ENCODE measurements at regions not wholly inside any gene's neighbourhood (a gene's known extent, or its start where the extent isn't known, plus 50 kb on each side); places are given as distances from the start of the nearest gene placed in this dataset.

GRCh38 chr7:10222976-10223375, 750.7 kb upstream of the PHF14 start:
- no peaks in the 10 kb centered on the region for H3K79me1 ChIP-seq (ENCODE audit: insufficient read depth, low read depth, low read length, poor library complexity, severe bottlenecking)
- no peaks in the 10 kb centered on the region for H3K36me3 Mint-ChIP-seq (ENCODE audit: insufficient read depth in 1 of 3, low read depth in 3 of 3)
- no peak overlapping the region for H3K27ac Mint-ChIP-seq
- H2AFZ ChIP-seq (ENCODE audit: low read length): no peak overlapping the region
- H2BK120ac ChIP-seq (ENCODE audit: low read depth, low read length, poor library complexity, severe bottlenecking): no peak overlapping the region
- H3K9me3 ChIP-seq (ENCODE audit: control insufficient read depth, low read depth, low read length): no peaks in the 10 kb centered on the region
- no peak overlapping the region for H3T11ph ChIP-seq (ENCODE audit: low read length)
- H4K5ac ChIP-seq (ENCODE audit: insufficient read length, low read depth, low read length): no peak overlapping the region
- no peaks in the 10 kb centered on the region for H4K20me1 ChIP-seq (ENCODE audit: control insufficient read depth, insufficient read depth, insufficient read length)
- no peak overlapping the region for H2BK5ac ChIP-seq (ENCODE audit: insufficient read length, low read length)
- no peaks in the 10 kb centered on the region for H3K23me2 ChIP-seq (ENCODE audit: insufficient read length, low read depth, low read length, poor library complexity, severe bottlenecking)
- no peak overlapping the region for H3K23ac ChIP-seq (ENCODE audit: insufficient read length, low read depth, low read length)
- H2BK15ac ChIP-seq (ENCODE audit: low read depth, low read length): no peak overlapping the region
- no peak overlapping the region for H3K27ac ChIP-seq (ENCODE audit: insufficient read length, low read depth, low read length)
- no CpG with 5 or more reads among the region's 2 CpGs for WGBS (ENCODE audit: extremely low coverage, insufficient read length, low lambda C conversion rate)
- no peaks in the 10 kb centered on the region for H3K4me1 ChIP-seq (ENCODE audit: insufficient read depth, low read length)
- no peaks in the 10 kb centered on the region for H3K9me3 Mint-ChIP-seq
- no peak overlapping the region for H4K91ac ChIP-seq (ENCODE audit: insufficient read length, low read depth, low read length)
- H3K18ac ChIP-seq (ENCODE audit: insufficient read length, low read depth, low read length): no peak overlapping the region
- H2AK5ac ChIP-seq (ENCODE audit: insufficient read length, low read length): no peak overlapping the region
- H2BK20ac ChIP-seq (ENCODE audit: low read depth, low read length, poor library complexity, severe bottlenecking): no peak overlapping the region
- no peak overlapping the region for H3K4me2 ChIP-seq (ENCODE audit: insufficient read depth, insufficient read length, low read length)
- no peaks in the 10 kb centered on the region for H3K27me3 Mint-ChIP-seq (ENCODE audit: low read depth)
- H3K4me1 Mint-ChIP-seq: peaks cover 4 to 5% of the 10 kb centered on the region in 2 experiments
- no peak overlapping the region for H2BK12ac ChIP-seq (ENCODE audit: insufficient read length, low read depth, low read length)
- no peak overlapping the region for H4K8ac ChIP-seq (replicated peaks; ENCODE audit: insufficient read length, low read depth, low read length)
- DNase-seq: no peak
- no peak overlapping the region for H3K14ac ChIP-seq (ENCODE audit: insufficient read depth, low read length)
- TF ChIP-seq CTCF (conservative IDR thresholded peaks at IDR 0.05): no peak
- no peak overlapping the region for H3K56ac ChIP-seq (ENCODE audit: insufficient read length, low read depth, low read length)
- H3K27me3 ChIP-seq (ENCODE audit: insufficient read depth, low read length): no peaks in the 10 kb centered on the region
- H3K9ac ChIP-seq (ENCODE audit: extremely low read depth, insufficient read length, low read length): no peak overlapping the region
- no peak overlapping the region for H3K4me3 Mint-ChIP-seq
- no peaks in the 10 kb centered on the region for H3K79me2 ChIP-seq (ENCODE audit: insufficient read depth, low read length)
- H3K4ac ChIP-seq (ENCODE audit: low read depth, low read length): no peak overlapping the region

Measured in H9 (cell line).